ENCODE measurements at regions not wholly inside any gene's neighbourhood (a gene's known extent, or its start where the extent isn't known, plus 50 kb on each side); places are given as distances from the start of the nearest gene placed in this dataset.
"Not testable (repeated sequence)": the region's sequence is repeated elsewhere in the genome, so short reads cannot be mapped to it uniquely, and the experiment has no call there.

DNA sequence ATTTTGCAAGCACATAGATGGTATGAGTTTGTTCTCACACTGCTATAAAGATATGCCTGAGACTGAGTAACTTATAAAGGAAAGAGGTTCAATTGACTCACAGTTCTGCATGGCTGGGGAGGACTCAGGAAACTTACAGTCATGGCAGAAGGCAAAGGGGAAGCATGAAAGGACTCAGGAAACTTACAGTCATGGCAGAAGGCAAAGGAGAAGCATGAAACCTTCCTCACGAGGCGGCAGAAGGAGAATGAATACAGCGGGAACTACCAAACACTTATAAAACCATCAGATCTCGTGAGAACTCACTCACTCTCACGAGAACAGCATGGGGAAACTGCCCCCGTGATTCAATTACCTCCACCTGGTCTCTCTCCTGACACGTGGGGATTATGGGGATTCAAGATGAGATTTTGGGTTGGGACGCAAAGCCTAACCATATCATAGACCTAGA lies 101.9 kb upstream of the NCOR2 start:
- DNase-seq = not testable (repeated sequence)

DNA sequence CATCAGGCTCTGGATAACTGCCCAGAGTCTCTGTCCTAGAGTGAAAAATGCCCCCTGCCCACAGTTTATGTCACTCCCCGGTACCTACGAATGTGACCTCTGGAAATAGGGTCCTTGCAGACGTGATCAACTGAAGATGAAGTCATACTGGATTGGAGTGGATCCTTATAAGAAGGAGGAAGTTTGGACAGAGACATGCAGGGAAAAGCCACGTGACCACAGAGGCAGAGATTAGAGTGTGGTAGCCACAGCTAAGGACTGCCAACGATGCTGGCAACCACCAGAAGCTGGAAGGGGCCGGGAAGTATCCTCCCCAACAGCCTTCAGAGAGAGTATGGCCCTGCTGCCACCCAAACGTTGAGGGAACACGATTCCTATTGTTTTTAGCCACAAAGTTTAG lies 101.2 kb upstream of the NCOR2 start:
- DNase-seq = no peak

GRCh38 chr12:124667506-124668326 lies 100.3 kb upstream of the NCOR2 start:
- no peak for DNase-seq

- DNase-seq = no peak
These were observed 99.4 kb upstream of the NCOR2 start for GRCh38 chr12:124666722-124667259.

- DNase-seq = no peak
These were observed 98.1 kb upstream of the NCOR2 start for GRCh38 chr12:124665511-124665910.

- no peak for DNase-seq
These were observed 97.1 kb upstream of the NCOR2 start for GRCh38 chr12:124664395-124665111.

DNA sequence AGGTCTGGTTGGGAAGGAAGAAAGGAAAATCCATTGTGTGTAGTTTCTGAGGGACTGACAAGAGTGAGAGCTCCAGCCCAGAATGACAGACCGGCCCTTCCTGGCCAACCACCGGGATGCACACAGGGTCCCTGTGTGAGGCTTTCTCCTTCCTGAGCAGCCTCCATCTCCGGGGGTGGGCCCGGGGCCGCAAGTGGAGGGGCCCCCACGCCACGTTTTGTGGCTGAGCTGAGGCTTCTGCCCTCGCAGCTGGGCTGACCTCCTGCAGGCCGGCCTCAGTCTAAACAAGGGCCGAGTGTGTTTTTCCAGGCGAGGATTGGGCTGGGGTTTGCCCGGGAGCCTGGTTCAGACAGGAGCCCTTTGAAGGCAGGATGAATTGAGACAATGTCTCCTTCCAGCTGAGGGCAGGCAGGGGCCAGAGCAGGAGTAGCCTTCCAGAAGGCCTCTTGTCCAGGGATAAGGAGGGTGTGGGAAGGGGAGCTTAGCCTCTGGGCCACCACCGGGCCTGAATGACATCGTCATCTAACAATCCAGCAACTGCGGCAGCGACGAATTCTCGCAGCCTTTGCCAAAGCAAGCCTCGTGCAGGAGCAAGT lies 96.5 kb upstream of the NCOR2 start:
- DNase-seq = no peak

DNA sequence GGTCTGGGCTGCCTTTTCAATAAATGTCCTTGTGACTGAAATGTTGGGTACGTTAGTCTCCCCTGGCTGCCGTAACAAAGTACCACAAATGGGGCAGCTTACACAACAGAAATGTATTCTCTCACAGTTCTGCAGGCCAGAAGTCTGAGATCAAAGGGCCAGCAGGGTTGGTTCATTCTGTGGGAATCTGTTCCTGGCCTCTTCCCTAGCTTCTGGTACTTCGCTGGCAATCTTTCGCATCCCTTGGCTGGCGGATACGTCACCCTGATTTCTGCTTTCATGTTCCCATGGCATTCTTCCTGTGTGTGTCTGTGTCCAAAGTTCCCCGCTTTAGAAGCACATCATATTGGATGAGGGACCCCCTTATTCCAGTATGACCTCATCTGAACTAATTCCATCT lies 95.8 kb upstream of the NCOR2 start:
- DNase-seq = no peak

DNA sequence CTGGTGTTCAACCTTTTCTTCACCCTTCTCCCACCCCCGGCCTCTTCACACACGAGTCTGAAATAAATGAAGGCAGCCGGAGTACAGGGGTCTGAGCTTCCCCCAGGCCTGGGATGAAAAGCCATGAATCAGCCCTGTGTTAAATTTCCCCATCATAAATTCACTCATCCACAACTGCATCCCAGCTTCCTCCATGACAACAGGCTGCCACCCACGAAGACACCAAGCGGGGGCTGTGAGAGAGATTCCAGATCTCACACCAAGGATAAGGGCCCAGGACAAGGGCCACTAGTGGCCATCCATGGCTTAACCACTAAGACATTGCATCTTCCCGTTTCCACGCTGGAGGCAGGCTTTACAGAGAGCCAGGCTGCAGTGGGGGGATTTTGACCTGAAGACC lies 93.9 kb upstream of the NCOR2 start:
- no peak for DNase-seq

GRCh38 chr12:124660851-124661250 lies 93.4 kb upstream of the NCOR2 start:
- DNase-seq = no peak

DNA sequence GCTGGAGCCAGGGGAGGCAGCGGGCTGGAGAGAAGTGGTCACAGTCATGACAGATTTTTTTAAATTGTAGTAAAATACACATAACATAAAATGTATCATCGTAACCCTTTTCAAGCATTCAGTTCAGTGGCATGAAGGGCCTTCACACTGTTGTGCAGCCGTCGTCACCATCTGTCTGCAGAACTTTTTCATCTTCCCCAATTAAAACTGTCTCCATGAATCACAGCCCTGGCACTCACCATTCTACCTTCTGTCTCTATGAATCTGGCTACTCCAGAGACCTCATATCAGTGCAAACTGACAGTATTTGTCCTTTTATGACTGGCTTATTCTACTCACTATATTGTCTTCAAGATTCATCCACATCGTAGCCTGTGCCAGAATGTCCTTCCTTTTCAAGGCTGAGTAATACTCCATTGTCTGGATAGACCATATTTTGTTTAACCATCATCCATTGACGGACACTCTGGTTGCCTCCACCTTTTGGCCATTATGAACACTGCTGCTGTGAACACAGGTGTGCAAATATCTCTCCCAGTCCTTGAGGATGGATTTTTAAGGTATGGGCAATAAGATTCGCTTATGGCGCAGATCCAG lies 91.5 kb upstream of the NCOR2 start:
- DNase-seq = no peak

DNA sequence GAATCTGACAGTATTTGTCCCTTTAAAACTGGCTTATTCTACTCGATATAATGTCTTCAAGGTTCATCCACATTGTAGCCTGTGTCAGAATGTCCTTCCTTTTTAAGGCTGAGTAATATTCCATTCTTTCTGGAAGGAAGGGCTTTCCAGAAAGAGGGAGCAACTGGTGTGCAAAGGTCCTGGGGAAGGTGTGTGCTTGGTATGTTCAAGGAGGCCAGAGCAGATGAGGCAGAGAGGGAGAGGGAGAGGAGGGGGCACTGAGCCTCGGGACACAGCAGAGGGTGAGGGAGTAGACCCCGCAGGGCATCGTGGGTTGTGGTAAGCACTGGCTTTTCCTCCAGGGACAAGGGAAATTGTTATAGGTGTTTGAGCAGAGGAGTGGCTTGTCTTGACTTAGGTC lies 90.9 kb upstream of the NCOR2 start:
- no peak for DNase-seq

DNA sequence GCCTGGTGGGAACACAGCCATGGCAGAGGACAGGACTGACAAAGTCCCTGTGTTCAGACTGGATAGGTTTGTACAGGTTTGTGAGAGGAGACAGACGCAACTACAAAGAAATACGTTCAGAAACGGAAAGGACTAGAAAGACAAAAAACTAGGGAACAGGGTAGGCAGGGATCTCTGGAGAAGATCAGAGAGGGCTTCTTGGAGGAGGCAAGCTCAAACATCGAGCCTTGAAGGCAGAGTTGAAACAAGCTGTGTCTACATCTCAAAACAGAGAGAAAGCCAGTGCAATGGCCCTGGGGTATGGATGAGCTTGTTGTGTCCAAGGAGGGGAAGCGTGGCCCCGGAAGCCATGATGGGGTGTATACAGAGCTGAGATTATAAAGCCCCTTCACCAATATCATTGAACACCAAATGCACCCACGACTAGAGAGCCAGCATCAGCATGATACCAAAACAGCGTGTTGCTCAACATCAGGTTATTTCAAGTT lies 89.6 kb upstream of the NCOR2 start:
- DNase-seq = no peak

GRCh38 chr12:124655698-124656516 lies 88.5 kb upstream of the NCOR2 start:
- peak in 1 of 2 experiments; percentile 44 for DNase-seq

DNA sequence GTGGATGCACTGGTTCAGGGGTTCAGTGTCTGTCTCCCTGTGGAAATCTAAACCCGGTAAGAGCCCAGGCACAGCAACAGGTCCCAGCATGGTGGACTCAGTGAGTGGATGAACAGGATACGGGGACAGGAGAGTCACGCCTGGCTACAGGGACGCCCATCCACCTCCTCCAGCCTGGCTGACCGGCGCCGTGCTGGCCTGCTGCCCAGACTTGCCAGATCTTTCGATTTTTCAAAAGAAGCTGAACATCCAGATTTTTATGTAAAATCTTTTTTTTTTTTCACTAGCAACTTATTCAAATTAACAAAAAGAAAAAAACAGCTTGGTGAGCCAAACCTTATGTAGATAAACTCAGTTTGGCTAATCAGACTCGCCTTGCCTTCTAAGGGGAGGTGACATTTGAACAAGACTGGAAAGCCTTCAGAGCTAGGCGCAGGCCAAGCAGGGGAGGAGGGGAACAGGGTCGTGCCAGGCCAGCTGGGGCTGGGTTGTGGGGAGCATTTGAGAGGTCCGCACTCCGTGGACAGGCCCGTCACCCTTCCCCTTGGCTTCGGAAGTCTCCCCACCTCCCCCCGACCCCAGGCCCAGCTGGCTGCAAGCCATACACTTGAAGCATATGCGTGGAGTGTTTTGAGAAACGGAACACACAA lies 87.8 kb upstream of the NCOR2 start:
- DNase-seq = no peak

DNA sequence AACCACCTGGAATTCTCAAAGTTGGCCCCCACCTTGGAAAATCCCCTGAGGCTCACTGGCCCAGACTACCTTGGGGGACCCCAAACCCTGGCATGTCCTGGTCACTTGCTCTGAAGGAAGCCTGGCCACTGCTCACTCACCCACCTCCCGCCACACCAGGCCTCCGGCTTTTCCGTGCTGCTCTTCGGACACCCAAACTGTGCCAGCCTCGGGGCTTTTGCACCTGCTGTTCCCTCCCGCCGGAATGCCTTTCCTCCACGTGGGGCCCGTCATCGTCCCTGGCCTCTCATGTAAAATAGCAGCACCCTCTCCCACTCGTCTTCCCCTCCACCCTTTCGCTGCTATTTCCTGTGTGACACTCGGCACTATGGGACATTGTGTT lies 87.2 kb upstream of the NCOR2 start:
- DNase-seq = no peak

DNA sequence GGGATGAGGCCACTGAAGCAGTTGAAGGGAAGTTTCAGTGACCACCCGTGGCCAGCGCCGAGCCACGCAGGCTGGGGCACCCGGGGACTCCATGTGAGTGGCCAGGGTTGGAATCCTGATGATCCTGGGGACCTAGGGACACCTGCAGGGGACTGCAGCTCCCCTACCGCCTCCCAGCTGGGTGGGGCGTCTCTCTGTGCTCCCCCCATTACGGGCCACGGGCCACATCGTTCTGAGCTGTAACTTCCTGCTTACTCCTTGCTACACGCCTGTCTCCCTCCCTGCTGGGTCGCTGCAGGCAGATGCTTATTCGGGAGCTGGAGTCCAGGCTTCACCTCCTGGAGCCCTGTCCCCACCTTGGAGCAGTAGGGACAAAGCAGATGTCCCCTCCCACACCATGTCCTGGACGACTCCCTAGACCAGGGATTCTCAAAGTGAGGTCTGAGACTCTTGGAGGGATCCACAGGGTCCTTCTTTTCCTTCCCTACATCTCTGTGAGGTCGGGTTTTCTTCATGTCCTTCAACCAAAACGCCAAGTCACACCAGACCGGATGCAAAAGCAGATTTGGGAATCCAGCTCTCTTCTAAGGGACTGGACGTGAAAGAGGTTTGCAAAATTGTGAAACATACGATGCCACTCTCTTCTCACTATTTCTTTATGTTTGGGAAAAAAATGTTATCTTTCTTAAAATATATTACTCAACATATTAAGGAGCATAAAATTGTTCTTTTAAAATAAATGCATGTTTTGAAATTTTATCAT lies 85.9 kb upstream of the NCOR2 start:
- no peak for DNase-seq

DNA sequence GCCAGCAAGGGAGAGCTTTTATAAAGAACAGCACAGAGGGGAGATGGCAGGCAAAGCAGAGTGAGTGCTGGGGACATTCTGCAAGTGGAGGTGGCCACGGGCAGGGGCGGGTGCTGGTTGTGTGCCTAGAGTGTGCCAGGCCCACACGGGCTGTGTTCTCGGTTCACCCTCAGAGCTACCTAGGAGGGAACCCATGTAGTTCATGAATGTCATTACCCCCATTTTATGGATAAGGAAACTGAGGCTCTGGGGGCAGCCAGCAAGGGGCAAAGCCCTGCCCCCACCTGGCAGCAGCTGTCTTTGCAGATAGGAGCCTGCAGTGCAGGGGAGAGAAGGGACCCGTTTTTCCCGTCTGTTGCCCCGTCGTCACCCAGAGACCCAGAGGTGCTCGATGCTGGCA lies 85.2 kb upstream of the NCOR2 start:
- DNase-seq = no peak

DNA sequence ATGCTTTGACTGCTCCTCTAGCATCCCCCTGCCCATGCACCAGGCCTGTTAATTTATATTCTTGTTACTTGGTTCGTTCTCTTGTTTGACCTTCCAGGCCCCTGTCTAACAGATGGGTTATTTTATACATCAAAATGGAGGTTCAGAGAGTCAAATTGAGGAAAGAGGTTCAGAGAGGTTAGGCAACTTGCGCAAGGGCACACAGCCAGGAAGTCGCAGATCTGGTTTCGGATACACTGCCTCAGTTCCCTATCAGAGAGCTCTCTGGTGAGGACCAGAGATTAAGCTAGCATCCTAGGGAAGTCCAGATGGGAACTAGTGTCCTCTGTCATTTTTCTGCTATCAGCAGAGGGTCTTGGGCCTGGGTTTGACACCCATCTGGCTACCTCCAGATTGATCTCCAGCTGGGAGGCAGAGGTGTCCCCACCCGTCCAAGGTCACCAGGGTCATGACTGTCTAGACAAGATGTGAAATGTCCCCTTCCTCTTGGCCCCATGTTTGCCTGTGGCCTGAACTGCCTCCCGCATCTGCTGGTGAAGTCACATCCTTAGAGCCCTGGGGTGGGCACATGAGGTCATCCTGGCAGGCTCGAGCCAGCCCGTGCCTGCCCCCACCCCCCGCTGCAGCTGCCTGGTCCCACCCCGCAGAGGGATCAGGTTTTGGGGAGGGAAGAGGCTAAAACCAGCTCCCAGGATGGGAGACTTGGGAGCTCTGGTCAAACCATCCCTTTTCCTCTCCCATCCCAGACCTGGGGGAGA lies 84.3 kb upstream of the NCOR2 start:
- no peak for DNase-seq

DNA sequence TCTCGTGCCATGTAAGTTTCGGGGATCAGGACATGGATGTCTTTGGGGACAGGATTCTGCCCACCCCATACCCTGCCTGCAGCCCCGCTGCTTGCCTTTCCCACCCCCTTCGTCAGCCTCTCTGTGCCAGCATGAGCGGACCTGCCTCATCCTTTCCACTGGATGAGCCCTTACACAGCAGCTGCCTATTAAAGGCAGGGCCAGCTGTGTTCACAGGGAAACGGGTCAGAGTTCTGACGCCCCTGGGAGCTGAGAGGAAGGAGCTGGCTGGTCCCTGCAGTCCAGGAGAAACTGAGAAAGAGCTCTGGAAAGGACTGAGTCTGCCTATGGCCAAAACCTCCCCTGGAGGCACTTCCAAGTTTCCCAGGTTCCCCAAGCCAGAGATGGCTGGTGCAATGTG lies 83.5 kb upstream of the NCOR2 start:
- no peak for DNase-seq

Data from NCI-H187 (cell line).